GM12892 (cell line): ENCODE measurements at regions not wholly inside any gene's neighbourhood (a gene's known extent, or its start where the extent isn't known, plus 50 kb on each side); places are given as distances from the start of the nearest gene placed in this dataset.

Experiments
- POLR2A ChIP-seq: IDR thresholded peaks from 2 replicates; pipeline ENCODE4 v1.6.1; 2011; ENCODE audit warnings: low read depth, low read length, control low read depth
- POLR2AphosphoS5 ChIP-seq: IDR thresholded peaks from 2 replicates; pipeline ENCODE4 v1.6.1; 2011; ENCODE audit warnings: low read depth, low read length, control low read depth
- TAF1 ChIP-seq: IDR thresholded peaks from 2 replicates; pipeline ENCODE4 v1.6.1; 2011; ENCODE audit warnings: low read depth, mild to moderate bottlenecking, control low read depth, low read length, borderline replicate concordance

DNA sequence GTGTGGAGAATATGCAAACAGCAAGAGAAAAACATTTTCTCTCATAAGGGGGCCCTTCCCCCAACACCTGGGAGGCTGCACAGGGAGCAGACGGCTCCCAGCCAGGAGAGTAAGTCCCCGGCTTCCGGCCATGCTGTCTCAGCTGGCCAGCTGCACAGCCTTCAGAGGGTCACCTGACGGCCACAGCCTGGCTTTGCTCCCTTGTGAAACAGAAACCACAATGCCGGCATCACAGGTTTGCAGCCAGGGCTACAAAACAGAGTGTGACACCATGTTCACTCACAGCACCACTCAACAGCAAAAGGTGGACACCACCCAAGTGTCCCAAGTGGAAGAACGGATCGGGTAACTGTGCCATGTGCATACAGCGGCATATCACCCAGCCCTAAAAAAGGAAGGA lies 86.9 kb upstream of the GPC1 start:
- TF ChIP-seq POLR2AphosphoS5 (no peak), POLR2A (no peak), TAF1 (no peak)
